Gastroesophageal sphincter (tissue), 4 donors: ENCODE measurements at regions not wholly inside any gene's neighbourhood (a gene's known extent, or its start where the extent isn't known, plus 50 kb on each side); places are given as distances from the start of the nearest gene placed in this dataset.

Source experiments
- ATAC-seq: fragments of 150-250 bp; one replicate; pipeline ENCODE4 v1.9.1; 2016; ENCODE audit warnings: mild to moderate bottlenecking, moderate library complexity
- H3K27ac ChIP-seq, 4 donors: fragments of 200-600 bp; sonication (generic) in 3 of 4; 1 replicate in 3 of 4; 2 replicates in 1 of 4; pipeline ENCODE4 v1.5.1; 2016 to 2019
- H3K27me3 ChIP-seq: fragments of 200-600 bp; sonication (generic); one replicate; pipeline ENCODE4 v1.5.1; 2019
- H3K36me3 ChIP-seq, 2 donors: fragments of 200-600 bp; sonication (generic); one replicate each; pipeline ENCODE4 v1.5.1; 2019; ENCODE audit warnings: control low read depth in 1 of 2
- H3K4me1 ChIP-seq, 3 donors: fragments of 200-600 bp; sonication (generic); 1 replicate in 2 of 3; 2 replicates in 1 of 3; pipeline ENCODE4 v1.5.1; 2016 to 2019; ENCODE audit warnings: control low read depth in 2 of 3
- H3K4me3 ChIP-seq, 2 donors: fragments of 200-600 bp; sonication (generic); one replicate each; pipeline ENCODE4 v1.5.1; 2019; ENCODE audit warnings: mild to moderate bottlenecking in 1 of 2, moderate library complexity in 1 of 2
- H3K9me3 ChIP-seq, 3 donors: fragments of 200-600 bp; sonication (generic); one replicate each; pipeline ENCODE4 v1.5.1; 2017 to 2019; ENCODE audit warnings: control low read depth in 2 of 3
- EP300 ChIP-seq: sonication (generic); formaldehyde crosslinking; IDR thresholded peaks from one replicate; pipeline ENCODE4 v1.6.1; 2017; ENCODE audit warnings: antibody characterized with exemption, mild to moderate bottlenecking
- POLR2A ChIP-seq, 2 donors: fragments of 450-650 bp; IDR thresholded peaks; one replicate each; pipeline ENCODE4 v1.6.1; 2017; ENCODE audit warnings: antibody characterized with exemption in 2 of 2, mild to moderate bottlenecking in 2 of 2, moderate library complexity in 1 of 2
- POLR2AphosphoS5 ChIP-seq: sonication (generic); formaldehyde crosslinking; IDR thresholded peaks from one replicate; pipeline ENCODE4 v1.6.1; 2017; ENCODE audit warnings: antibody characterized with exemption
- WGBS, 2 donors: methylation state at CpG; one replicate each; pipeline ENCODE4 v1.1.5; 2018; ENCODE audit warnings: low coverage in 1 of 2; 5-methylcytosine and 5-hydroxymethylcytosine counted together
- TF ChIP-seq, protein P1 (sequence below), 4 experiments: fragments of 200-600 bp in 2 of 4; fragments of 450-650 bp in 2 of 4; sonication (generic) in 1 of 4; IDR thresholded peaks; one replicate each; pipeline ENCODE4 v1.5.1; 2017 to 2019; ENCODE audit warnings: antibody characterized with exemption in 4 of 4, mild to moderate bottlenecking in 2 of 4, moderate library complexity in 2 of 4

DNA sequence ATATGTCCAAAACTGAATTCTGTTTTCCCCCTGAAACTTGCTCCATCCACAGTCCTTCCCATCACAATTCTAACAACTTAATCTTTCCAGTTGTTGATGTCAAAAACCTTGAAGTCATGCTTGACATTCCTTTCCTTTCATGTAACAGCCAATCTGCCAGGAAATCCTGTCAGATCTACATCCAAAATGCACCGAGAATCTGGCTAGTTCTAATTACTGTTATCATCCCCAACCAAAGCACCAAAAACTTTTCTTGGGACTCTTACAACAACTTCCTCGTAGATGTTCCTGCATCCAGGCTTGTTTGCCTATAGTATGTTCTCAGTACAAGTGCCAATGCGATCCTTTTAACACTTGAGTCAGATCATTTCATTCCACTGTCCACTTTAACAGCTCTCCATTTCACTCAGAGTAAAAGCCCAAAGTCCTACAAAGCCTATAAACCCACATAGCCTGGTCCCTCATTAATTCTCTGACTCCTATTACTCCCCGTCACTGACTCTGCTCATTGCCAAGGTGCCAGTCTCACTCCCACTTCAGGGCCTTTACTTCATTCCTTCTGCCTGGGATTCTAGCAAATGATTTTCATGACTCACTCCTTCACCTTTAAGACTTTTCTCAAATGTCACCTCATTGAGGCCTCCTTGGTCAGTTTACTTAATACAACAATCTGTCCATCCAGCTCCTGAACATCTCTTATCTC is 493.2 kb upstream of the NFIA start:
- no peaks in the 10 kb centered on the region for H3K27me3 ChIP-seq
- H3K9me3 ChIP-seq = peaks cover 0 to 6% (median 0%) of the 10 kb centered on the region in 3 donors
- H3K27ac ChIP-seq = no peak overlapping the region
- ATAC-seq = no peak
- no peaks in the 10 kb centered on the region for H3K4me1 ChIP-seq
- TF ChIP-seq POLR2A (IDR thresholded peaks at IDR 0.05) = no peak
- no peak for TF ChIP-seq POLR2AphosphoS5
- no peak for TF ChIP-seq EP300
- TF ChIP-seq, protein P1, sequence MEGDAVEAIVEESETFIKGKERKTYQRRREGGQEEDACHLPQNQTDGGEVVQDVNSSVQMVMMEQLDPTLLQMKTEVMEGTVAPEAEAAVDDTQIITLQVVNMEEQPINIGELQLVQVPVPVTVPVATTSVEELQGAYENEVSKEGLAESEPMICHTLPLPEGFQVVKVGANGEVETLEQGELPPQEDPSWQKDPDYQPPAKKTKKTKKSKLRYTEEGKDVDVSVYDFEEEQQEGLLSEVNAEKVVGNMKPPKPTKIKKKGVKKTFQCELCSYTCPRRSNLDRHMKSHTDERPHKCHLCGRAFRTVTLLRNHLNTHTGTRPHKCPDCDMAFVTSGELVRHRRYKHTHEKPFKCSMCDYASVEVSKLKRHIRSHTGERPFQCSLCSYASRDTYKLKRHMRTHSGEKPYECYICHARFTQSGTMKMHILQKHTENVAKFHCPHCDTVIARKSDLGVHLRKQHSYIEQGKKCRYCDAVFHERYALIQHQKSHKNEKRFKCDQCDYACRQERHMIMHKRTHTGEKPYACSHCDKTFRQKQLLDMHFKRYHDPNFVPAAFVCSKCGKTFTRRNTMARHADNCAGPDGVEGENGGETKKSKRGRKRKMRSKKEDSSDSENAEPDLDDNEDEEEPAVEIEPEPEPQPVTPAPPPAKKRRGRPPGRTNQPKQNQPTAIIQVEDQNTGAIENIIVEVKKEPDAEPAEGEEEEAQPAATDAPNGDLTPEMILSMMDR (IDR thresholded peaks at IDR 0.05) = no peak
- H3K36me3 ChIP-seq = no peaks in the 10 kb centered on the region
- 62 to 71% methylated on average over 4 of the region's 4 CpGs for WGBS, 2 donors
- no peak overlapping the region for H3K4me3 ChIP-seq

DNA sequence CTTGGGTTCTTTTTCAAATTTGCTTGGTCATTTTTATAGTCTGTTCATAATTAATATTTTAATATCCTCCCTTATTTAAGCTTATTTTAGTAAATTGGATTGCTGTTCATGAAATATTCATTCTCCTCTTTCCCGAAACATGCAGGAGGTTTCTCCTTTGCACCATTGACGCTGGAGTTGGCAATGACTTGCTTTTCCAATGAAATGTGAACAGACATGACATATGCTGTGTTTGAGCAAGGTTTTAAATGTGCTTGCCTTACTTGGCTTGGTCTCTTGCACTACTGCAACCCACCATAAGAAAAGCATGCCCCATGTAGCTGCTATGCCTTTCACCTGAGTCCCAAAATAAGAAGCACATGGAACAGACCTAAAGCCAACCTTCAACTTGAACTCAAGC is 498.0 kb upstream of the NFIA start:
- H3K36me3 ChIP-seq = no peaks in the 10 kb centered on the region
- H3K4me3 ChIP-seq = no peak overlapping the region
- no peaks in the 10 kb centered on the region for H3K4me1 ChIP-seq
- TF ChIP-seq EP300 (no peak), POLR2AphosphoS5 (no peak), POLR2A (IDR thresholded peaks at IDR 0.05) (no peak)
- TF ChIP-seq, protein P1 (IDR thresholded peaks at IDR 0.05) = no peak
- no peaks in the 10 kb centered on the region for H3K27me3 ChIP-seq
- 33 to 50% methylated on average over 2 of the region's 2 CpGs for WGBS, 2 donors
- H3K27ac ChIP-seq = no peak overlapping the region
- H3K9me3 ChIP-seq = peaks cover 0 to 22% (median 0%) of the 10 kb centered on the region in 3 donors
- ATAC-seq = no peak

DNA sequence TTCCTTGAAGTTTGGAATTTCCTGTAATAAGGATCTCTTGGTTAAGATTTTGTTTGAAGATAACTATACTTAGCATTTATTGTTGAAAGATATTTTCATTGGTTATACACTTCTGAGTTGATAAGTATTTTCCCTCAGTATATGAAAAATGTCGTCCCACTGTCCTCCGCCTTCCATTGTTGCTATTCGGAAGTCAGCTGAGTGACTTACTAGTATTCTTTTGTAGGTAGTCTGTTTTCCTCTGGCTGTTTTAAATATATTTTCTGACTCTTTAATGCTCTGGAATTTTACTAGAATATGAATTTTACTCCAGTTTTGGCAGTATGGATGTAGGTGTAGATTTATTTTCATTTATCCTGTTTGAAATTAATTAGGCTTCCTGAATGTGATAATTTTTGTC is 498.7 kb upstream of the NFIA start:
- Histone ChIP-seq H3K36me3 (no peaks in the 10 kb centered on the region), H3K27ac (no peak overlapping the region), H3K4me1 (no peaks in the 10 kb centered on the region), H3K27me3 (no peaks in the 10 kb centered on the region), H3K9me3 (peaks cover 0 to 22% (median 0%) of the 10 kb centered on the region in 3 donors), H3K4me3 (no peak overlapping the region)
- TF ChIP-seq POLR2AphosphoS5 (no peak), EP300 (no peak), POLR2A (IDR thresholded peaks at IDR 0.05) (no peak)
- TF ChIP-seq, protein P1 (IDR thresholded peaks at IDR 0.05) = no peak
- WGBS, 2 donors = 93 to 98% methylated on average over 3 of the region's 3 CpGs
- no peak for ATAC-seq

DNA sequence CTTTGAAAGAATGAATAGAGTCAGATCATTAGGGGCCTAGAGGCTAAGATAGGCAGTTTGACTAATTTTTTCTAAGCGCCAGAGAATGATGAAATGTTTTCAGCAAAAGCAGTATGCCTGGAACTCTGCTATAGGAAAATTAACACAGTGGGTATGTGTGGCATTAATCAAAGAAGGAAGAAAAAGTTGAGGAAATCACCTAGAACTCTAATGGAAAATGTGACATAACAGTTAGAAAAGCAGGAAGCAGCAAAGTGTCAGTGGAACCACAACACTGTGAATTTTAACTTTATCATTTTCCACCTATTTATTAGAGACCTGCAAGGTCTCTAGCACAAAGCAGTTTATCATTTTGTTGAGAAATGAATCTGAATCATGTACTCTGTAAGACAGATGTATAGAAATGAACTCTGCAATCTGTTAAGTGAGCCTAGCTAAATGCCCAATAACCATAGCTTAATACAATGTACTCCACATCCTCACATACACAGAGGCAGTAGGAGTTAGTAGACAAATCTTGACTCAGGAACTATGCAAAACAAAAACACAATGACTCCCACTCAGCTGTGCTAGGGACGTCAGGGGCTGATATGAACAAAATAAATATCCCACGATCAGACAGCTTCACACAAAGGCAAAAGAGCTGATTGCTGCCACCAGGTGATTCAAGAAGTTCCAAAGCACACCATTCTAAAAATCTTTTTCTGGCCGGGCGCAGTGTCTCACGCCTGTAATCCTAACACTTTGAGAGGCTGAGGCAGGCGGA is 500.7 kb upstream of the NFIA start:
- no peak for ATAC-seq

More for the DNA sequence above, 500.7 kb upstream of the NFIA start:
- Histone ChIP-seq H3K27me3 (no peaks in the 10 kb centered on the region), H3K9me3 (peaks cover 0 to 22% (median 0%) of the 10 kb centered on the region in 3 donors), H3K27ac (no peak overlapping the region), H3K4me1 (no peaks in the 10 kb centered on the region), H3K4me3 (no peak overlapping the region), H3K36me3 (no peaks in the 10 kb centered on the region)
- 87 to 90% methylated on average over 2 to 7 of the region's 7 CpGs for WGBS, 2 donors
- no peak for TF ChIP-seq EP300
- no peak for TF ChIP-seq POLR2AphosphoS5
- TF ChIP-seq, protein P1 (IDR thresholded peaks at IDR 0.05) = no peak
